ENCODE measurements at regions not wholly inside any gene's neighbourhood (a gene's known extent, or its start where the extent isn't known, plus 50 kb on each side); places are given as distances from the start of the nearest gene placed in this dataset.
A peak's percentile ranks its signal among the peaks of the same experiment; 100 is the strongest.

DNA sequence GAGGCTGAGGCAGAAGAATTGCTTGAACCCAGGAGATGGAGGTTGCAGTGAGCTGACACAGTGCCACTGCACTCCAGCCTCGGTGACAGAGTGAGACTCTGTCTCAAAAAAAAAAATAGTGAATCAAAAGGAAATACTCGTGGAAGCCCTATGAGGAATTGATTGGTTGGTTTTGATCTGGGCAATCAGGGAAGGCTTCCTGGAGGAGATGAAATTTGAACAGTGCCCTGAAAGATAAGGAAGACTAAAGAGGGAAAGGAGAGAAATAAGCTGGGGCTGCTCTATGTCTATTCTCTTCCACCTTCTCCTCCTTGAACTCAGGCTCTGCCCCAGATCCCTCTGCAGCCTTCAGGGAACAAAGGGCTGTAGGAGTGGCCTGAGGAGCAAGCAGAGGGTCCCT, 54.1 kb downstream of the IRF2BPL start:
- no peak for DNase-seq

DNA sequence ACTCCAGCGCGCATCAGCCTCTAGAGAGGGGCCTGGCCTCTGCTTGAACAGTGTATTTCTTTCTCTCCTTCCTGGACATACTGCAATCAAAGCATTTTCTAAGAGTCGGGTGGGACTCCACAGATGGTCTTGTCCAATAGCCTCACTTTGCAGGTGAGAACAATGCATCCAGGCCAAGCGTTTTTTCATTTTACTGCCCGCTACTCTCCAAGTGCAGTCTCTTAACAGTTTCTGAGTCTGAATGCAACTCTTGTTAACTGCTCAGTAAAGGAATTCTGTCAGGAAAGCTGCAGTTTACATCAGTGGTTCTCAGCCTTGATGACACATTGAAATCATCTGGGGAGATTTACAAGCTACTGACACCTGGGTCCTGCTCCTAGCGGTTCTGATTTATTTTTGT, 57.0 kb downstream of the IRF2BPL start:
- DNase-seq, result no peak

DNA sequence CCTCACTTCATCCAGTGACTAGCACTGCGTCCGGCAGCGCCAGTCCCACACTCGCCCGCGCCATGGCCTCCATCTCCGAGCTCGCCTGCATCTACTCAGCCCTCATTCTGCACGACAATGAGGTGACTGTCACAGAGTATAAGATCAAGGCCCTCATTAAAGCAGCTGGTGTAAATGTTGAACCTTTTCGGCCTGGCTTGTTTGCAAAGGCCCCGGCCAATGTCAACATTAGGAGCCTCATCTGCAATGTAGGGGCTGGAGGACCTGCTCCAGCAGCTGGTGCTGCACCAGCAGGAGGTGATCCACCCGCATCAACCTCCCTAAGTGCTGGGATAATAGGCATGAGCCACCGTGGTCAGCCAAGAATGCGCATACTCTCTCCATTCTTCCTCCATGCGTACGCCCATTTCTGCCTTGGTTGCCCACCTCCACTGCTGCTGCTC, 59.9 kb downstream of the IRF2BPL start:
- DNase-seq, result peak; percentile 83

- DNase-seq, result no peak
These were observed 60.7 kb downstream of the IRF2BPL start for GRCh38 chr14:76967788-76968187.

DNA sequence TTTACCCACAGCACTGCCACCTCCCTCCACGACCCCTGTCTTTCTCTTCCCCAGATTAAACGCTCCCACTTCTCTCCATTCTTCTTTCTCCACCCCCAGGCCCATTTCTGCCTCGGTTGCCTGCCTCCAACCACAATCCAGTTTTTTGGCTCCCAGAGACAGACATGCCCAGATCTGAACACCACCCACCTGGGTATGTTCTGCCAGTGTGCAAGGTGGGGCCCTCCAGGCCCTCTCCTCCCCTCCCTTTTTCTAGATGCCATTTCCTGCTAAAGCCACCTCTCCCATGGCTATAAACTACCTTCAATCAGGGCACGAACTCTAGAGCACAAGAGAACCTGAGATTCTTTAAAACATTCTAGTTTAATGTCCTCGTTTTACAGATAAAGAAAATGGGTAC, 63.3 kb downstream of the IRF2BPL start:
- DNase-seq, result no peak

DNA sequence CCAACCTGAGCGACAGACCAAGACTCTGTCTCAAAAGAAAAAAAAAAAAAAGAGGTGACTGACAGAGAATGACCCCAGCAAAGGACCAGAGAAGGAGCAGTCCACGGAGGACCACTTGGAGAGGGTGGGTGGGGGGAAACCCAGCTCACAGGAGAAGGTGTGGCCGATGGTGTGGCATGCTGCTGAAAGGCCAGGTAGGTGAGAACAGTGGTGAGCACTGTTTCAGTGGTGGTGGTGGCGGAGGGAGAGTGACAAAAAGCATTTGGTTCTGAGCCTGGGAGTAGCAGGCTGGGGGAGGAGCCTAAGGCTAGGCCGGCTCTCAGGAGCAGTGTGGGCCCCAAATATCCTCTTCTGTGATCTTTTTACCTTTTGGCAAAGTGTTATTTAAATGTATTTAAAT, 63.8 kb downstream of the IRF2BPL start:
- peak; percentile 30 for DNase-seq

GRCh38 chr14:76963372-76963771, 65.1 kb downstream of the IRF2BPL start:
- no peak for DNase-seq

DNA sequence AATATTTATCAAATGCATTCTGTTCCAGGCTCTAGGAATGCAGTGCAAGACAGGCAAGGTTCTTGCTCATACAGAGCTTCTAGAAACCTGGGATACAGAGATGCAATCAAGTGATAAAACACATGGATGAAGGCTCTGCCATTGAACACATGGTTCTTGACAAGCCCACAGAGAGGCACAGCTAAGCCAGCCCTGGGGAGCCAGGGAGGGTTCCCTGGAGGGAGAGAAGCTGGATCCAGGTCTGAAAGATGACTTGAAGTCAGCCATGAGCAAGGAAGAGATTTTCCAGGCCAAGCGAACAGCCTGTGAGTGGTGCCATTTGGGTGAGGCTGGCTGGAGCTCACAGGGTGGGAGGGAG, 66.2 kb downstream of the IRF2BPL start:
- DNase-seq, result no peak

- DNase-seq, result peak; percentile 76
These were observed 66.7 kb downstream of the IRF2BPL start for GRCh38 chr14:76961631-76962302.

DNA sequence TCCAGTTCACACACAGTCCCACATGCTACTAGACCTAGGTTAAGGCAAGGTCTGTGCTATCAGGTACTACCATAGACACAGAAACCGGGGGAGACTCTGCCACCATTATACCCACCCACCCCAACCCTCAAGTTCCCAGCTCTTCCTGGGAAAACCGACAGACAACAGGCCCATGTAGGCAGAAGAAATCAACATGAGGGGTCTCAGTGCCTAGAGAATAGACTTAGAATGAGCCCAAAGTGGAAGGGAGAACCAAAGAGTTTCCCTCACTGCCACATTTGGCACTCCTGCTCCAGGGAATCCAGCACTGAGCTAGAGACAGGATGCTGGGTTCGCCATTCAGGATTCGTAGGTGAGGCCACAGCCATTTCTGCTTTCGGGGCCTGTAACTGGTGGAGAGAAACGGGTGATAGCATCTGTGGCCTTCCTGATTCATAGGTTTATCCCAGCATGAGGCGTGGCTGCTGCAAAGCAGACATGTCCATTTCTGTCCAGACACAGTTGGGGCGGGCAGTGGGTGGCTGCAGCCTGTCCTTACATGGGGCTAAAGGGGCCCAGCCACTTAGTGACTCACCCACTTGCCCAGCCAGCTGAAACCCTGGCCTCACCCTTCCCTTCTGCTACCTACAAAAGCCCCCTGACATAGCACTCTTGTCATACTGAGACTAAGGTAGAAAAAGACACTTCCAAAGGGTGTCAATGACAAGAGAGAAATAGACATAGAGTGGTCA, 69.4 kb downstream of the IRF2BPL start:
- DNase-seq, result no peak

- peak; percentile 48 for DNase-seq
These were observed 70.2 kb downstream of the IRF2BPL start for GRCh38 chr14:76958020-76958979.

DNA sequence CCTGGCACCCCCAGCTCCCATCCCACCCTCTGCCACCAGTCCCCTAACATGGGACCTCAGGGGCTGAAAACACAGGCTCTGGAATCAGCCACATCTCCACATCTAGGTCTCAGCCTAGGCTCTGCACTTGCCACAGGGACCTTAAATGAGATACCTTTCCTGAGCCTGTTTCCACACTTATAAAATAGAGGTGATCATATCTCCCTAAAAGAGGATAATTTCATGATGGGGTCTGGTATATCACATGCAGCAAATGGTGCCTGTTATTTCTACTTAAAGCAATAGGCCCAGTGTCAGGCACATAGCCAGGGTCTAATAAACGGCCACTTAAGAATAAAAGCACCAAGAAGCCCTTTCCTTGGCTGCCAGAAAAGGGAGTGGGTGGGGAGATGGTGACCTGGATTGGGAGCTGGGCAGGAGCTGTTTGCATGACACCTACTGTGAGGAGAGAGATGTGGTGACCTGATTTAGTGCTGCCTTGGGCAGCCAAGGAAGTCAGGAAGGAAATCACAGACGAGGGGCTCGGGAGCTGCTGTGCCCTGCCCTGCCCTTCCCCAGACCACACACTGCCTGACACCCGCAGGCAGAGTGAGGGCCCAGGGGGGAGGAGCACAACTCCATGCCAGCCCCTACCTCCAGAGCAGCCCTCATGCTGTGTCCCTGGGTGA, 71.2 kb downstream of the IRF2BPL start:
- peak; percentile 11 for DNase-seq

DNA sequence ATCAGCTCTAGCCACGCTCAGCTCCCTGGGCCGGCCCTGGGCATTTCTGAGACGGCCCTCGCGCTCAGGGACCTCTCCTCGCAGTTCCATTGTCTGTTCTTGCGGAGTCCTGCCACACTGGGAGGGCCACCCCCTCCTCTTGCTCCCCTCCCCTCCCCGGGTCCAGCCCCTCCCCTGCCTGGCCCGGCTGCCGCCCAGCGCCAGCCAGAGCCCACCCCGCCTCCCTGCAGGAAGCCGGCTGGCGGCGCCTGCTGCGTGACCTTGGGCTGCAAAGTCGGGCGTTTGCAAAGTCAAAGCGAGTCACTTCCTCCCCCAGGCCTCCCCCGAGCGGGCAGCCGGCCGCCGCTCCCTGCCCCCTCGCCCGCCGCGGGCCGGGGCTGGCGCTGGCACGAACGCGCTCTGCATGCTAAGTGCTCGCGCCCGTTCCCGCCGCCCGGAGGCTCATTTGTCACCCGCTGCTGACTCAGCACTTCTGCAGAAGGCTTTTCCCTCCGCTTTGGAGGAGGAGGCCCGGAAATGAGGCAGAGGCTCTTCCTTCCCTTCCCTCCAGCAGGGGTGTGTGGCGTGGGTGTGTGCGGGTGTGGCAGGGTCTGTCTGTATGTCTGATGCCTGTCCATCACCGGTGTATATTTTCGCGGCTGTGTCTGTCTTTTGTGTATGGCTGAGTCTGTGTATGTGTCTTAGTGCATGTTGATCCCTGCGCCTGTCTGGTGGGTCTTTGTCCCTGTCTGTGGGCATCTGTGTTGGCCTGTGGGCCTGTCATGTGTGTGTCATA, 72.0 kb downstream of the IRF2BPL start:
- peak; percentile 98 for DNase-seq

DNA sequence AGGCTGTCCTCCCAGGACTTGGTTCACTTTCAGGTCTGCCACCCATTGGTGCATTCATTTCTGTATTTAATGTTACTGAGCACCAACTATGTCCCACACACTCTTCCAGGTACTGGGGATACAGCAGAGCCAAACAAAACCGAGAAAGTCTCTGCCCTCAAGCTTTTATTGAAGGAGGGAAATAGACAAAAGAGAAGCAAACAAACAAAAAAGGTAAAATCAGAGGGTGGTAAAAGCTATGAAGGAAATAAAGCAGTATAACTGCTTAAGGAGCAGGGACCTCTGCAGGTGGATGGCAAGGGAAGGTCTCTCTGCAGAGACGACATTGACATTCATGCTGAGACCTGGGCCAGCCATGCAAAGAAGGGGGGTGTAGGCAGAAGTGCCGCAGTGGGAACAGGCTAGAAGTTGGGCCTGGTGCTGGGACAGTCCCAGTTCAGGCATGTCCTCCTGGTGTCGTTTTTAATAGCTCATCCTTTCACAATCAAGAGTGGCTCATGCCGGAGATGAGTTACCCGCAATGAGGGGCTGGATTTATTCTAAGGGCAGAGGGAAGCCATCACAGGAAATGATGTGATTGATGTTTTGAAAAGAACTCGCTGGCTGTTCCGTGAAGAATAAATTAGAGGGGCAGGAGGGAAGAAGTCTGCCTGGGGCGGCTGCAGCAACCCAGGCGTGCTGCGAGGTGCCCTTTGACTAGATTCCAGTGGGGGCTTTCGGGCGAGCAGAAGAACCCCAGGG, 72.8 kb downstream of the IRF2BPL start:
- peak; percentile 89 for DNase-seq

GRCh38 chr14:76954394-76955190, 73.9 kb downstream of the IRF2BPL start:
- DNase-seq, result no peak

DNA sequence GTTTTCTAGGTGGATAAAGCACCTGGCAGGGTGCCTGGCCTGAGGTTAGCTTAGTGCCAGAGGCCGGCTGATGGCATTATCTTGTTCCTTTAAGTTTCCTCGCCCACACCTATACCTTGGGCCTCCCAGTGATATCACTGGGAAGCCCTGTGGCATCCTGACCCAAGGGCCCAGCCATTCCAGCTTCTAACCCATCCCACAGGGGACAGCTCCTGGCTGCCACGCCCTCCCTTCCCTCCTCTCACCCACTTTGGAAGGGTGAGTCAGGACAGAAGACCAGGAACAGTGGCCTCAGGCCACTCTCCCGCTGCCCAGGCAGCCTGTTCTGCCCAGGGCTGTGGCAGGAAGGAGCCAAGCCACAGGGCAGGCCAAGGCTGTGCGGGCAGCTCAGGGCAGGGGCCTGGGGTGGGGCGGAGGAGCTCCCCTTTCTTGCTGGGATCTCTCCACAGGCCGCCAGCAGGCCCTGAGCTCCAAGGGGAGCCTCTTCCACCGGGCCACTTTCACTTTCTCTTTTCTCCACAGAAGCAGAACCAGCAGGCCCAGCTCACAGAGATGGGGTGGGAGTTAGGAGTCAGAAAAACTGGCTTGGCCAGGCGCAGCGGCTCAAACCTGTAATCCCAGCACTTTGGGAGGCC, 75.1 kb downstream of the IRF2BPL start:
- DNase-seq, result no peak

GRCh38 chr14:76951166-76951565, 77.3 kb downstream of the IRF2BPL start:
- no peak for DNase-seq

DNA sequence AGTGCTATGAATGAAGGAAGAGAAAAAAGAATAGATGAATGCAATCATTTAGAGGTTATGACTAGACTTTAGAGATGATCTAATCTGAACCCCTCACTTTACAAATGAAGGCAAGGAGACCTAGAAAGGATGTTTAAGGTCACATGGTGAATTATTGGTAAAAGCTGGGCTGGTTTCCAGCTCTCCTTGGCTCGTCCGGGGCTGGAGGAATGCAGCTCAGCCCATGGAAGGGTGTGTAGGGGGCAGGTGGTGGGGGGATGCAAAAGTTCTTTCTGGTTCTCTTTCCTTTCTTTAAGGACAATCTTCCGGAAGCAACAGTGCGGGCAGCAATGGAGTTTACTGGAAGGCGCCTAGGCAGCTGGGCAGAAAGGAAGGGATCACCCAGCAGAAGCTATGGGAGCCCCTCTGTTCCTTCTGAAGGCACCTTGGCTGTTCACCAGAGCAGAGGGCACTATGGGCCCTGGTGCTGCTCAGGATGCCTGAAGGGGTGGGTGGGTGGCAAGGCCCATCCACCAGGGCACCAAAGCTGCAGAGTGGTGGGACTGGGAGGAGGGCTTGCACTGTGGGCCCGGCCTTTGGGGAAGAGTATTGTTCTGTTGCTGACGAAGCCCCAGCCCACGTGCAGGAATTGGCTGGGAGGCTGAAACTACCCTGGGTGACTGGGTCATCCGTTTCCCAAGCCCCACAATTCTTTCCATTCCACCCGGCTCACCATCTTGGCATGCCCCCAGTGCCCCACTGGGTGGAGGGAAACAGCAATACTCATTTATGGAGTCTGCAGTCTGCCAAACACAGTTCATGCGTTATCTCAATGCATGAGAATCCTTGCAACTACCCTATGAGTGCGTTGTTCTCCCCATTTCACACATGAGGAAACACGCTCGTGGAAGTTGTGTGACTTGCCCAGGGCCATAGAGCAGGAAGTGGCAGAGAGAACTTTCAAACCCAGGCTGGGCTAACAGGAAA, 78.2 kb downstream of the IRF2BPL start:
- DNase-seq, result no peak

DNA sequence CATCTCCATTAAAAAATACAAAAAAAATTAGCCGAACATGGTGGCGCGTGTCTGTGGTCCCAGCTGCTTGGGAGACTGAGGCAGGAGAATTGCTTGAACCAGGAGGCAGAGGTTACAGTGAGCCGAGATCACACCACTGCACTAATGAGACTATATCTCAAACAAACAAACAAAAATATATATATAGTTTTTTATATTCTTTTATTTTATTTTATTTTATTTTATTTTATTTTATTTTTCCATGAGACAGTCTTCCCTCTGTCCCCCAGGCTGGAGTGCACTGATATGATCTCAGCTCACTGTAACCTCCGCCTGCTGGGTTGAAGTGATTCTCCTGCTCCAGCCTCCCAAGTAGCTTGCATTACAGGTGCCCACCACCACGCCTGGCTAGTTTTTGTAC, 79.5 kb downstream of the IRF2BPL start:
- no peak for DNase-seq

Measured in NCI-H510A treated with DMSO at 0.1 percent for 48 hours (cell line).